HG03103 (cell line): ENCODE measurements at regions not wholly inside any gene's neighbourhood (a gene's known extent, or its start where the extent isn't known, plus 50 kb on each side); places are given as distances from the start of the nearest gene placed in this dataset.
"Not testable (repeated sequence)": the region's sequence is repeated elsewhere in the genome, so short reads cannot be mapped to it uniquely, and the experiment has no call there.

Experiments used
- ATAC-seq: cut with Tn5 transposase; IDR thresholded peaks from one replicate; pipeline ENCODE4 v1.9.1; 2021; ENCODE audit warnings: low read depth; ENCODE audit not compliant: unreplicated experiment

GRCh38 chr2:43004879-43005244 is 212.5 kb upstream of the HAAO start:
- ATAC-seq = no peak

- not testable (repeated sequence) for ATAC-seq
Measured at GRCh38 chr2:43004126-43004865, 211.9 kb upstream of the HAAO start.

- no peak for ATAC-seq
Measured at GRCh38 chr2:43003702-43004101, 211.3 kb upstream of the HAAO start.

- ATAC-seq = no peak
Measured at GRCh38 chr2:43001787-43002468, 209.5 kb upstream of the HAAO start.

- ATAC-seq = no peak
Measured at GRCh38 chr2:43001055-43001378, 208.6 kb upstream of the HAAO start.

- ATAC-seq = no peak
Measured at GRCh38 chr2:43000242-43001054, 208.1 kb upstream of the HAAO start.

GRCh38 chr2:42999856-43000241 is 207.5 kb upstream of the HAAO start:
- no peak for ATAC-seq

- ATAC-seq = no peak
Measured at GRCh38 chr2:42999391-42999841, 207.0 kb upstream of the HAAO start.

- ATAC-seq = no peak
Measured at GRCh38 chr2:42998721-42999120, 206.3 kb upstream of the HAAO start.

- ATAC-seq = no peak
Measured at GRCh38 chr2:42996528-42996927, 204.1 kb upstream of the HAAO start.

- ATAC-seq = no peak
Measured at GRCh38 chr2:42995752-42996422, 203.5 kb upstream of the HAAO start.

GRCh38 chr2:42989283-42990081 is 197.1 kb upstream of the HAAO start:
- ATAC-seq = not testable (repeated sequence)

GRCh38 chr2:42988055-42988454 is 195.7 kb upstream of the HAAO start:
- ATAC-seq = not testable (repeated sequence)

- ATAC-seq = no peak
Measured at GRCh38 chr2:42987112-42987922, 194.9 kb upstream of the HAAO start.

- no peak for ATAC-seq
Measured at GRCh38 chr2:42984617-42985016, 192.2 kb upstream of the HAAO start.

GRCh38 chr2:42984081-42984480 is 191.7 kb upstream of the HAAO start:
- ATAC-seq = no peak

GRCh38 chr2:42980764-42981416 is 188.5 kb upstream of the HAAO start:
- ATAC-seq = no peak

- no peak for ATAC-seq
Measured at GRCh38 chr2:42979870-42980763, 187.7 kb upstream of the HAAO start.
